HCT116 (cell line): ENCODE measurements at regions not wholly inside any gene's neighbourhood (a gene's known extent, or its start where the extent isn't known, plus 50 kb on each side); places are given as distances from the start of the nearest gene placed in this dataset.

Experiments used
- ATAC-seq: fragments of 200-7000 bp; cut with Tn5 transposase; 2 replicates; pipeline ENCODE4 v1.9.1; 2020; ENCODE audit warnings: mild to moderate bottlenecking, moderate library complexity
- BruUV-seq: library from RNA; stranded (reverse); fragments of 400-500 nt; replicated peaks from 2 replicates; lab custom pipeline; 2021; lab: Mats Ljungman, UMichigan
- CTCF ChIA-PET: fragments of 300-600 bp; sonication (Branson Sonifier 250); formaldehyde crosslinking; loops from one replicate; lab custom pipeline; 2021; ENCODE audit warnings: antibody characterized with exemption; lab: Charles Lee
- POLR2A ChIA-PET: fragments of 300-600, 350-600 bp; sonication (Branson Sonifier 250); formaldehyde crosslinking; loops from one replicate; lab custom pipeline; 2021; ENCODE audit warnings: antibody characterized with exemption; lab: Charles Lee
- RAD21 ChIA-PET, 2 experiments: fragments of 300-600 bp; sonication (Branson Sonifier 250); formaldehyde crosslinking; loops; one replicate each; lab custom pipeline; 2023; ENCODE audit warnings: low total read pairs in 2 of 2; ENCODE audit not compliant: uncharacterized antibody in 2 of 2, unreplicated experiment in 2 of 2, low non-redundant PET in 1 of 2; lab: Charles Lee
- DNase-seq: peaks from one replicate; pipeline ENCODE4 v3.0.0-alpha.2; 2010; ENCODE audit warnings: low read depth, low spot score
- H2AFZ ChIP-seq: fragments of 200-600 bp; shearing (Covaris generic), sonication (generic); 2 replicates; pipeline ENCODE4 v1.6.1; 2017; ENCODE audit warnings: low read depth, mixed run types, mixed read lengths, antibody characterized with exemption, low read length; ENCODE audit not compliant: poor library complexity, severe bottlenecking
- H3K27ac ChIP-seq: 2 replicates; pipeline ENCODE4 v1.5.1; 2012; ENCODE audit warnings: low read depth, low read length
- H3K27me3 ChIP-seq: fragments of 200-600 bp; sonication (generic); 2 replicates; pipeline ENCODE4 v1.6.1; 2016; ENCODE audit warnings: mixed run types, low read length, mixed read lengths; ENCODE audit not compliant: insufficient read depth
- H3K36me3 ChIP-seq, 2 experiments: fragments of 200-500 bp in 1 of 2; fragments of 200-600 bp in 1 of 2; sonication (Bioruptor generic) in 1 of 2; sonication (generic) in 1 of 2; 2 replicates each; pipeline versions ENCODE4 v1.5.1 to v1.6.1; 2014 to 2016; ENCODE audit warnings: low read length in 2 of 2, inconsistent platforms in 1 of 2, mixed read lengths in 1 of 2, mixed run types in 1 of 2; ENCODE audit not compliant: insufficient read depth in 2 of 2, control insufficient read depth in 1 of 2
- H3K4me1 ChIP-seq, 2 experiments: fragments of 200-600 bp in 1 of 2; sonication (generic) in 1 of 2; 2 replicates each; pipeline versions ENCODE4 v1.5.1 to v1.6.1; 2012 to 2017; ENCODE audit warnings: low read length in 2 of 2, inconsistent platforms in 1 of 2, mild to moderate bottlenecking in 1 of 2, mixed read lengths in 1 of 2, mixed run types in 1 of 2, moderate library complexity in 1 of 2; ENCODE audit not compliant: insufficient read depth in 2 of 2, control insufficient read depth in 1 of 2
- H3K4me2 ChIP-seq: fragments of 200-600 bp; sonication (generic); 2 replicates; pipeline ENCODE4 v1.6.1; 2017; ENCODE audit warnings: mixed run types, low read length, mixed read lengths
- H3K4me3 ChIP-seq, 2 experiments: fragments of 200-600 bp in 1 of 2; sonication (generic) in 1 of 2; replicated peaks in 1 of 2; 2 replicates each; pipeline ENCODE4 v1.5.1; 2011 to 2016; ENCODE audit warnings: low read length in 2 of 2, control low read depth in 1 of 2, low read depth in 1 of 2, mild to moderate bottlenecking in 1 of 2, mixed read lengths in 1 of 2, mixed run types in 1 of 2
- H3K79me2 ChIP-seq: fragments of 200-600 bp; sonication (generic); 2 replicates; pipeline ENCODE4 v1.6.1; 2017; ENCODE audit warnings: mild to moderate bottlenecking, mixed run types, low read length, moderate library complexity, mixed read lengths; ENCODE audit not compliant: insufficient read depth
- H3K9ac ChIP-seq: fragments of 200-600 bp; sonication (generic); 2 replicates; pipeline ENCODE4 v1.6.1; 2016; ENCODE audit warnings: low read length, mixed read lengths
- H3K9me2 ChIP-seq: fragments of 200-600 bp; sonication (generic), shearing (Covaris generic); 2 replicates; pipeline ENCODE4 v1.6.1; 2017; ENCODE audit warnings: mixed run types, mild to moderate bottlenecking, moderate library complexity; ENCODE audit not compliant: insufficient read depth
- H3K9me3 ChIP-seq, 2 experiments: fragments of 200-500 bp in 1 of 2; fragments of 200-600 bp in 1 of 2; sonication (Bioruptor generic) in 1 of 2; sonication (generic) in 1 of 2; 2 replicates each; pipeline ENCODE4 v1.6.1; 2014 to 2017; ENCODE audit warnings: low read length in 2 of 2, mixed read lengths in 2 of 2, inconsistent platforms in 1 of 2, low read depth in 1 of 2, mild to moderate bottlenecking in 1 of 2, mixed run types in 1 of 2, moderate library complexity in 1 of 2; ENCODE audit not compliant: control insufficient read depth in 1 of 2, insufficient read depth in 1 of 2
- H4K20me1 ChIP-seq: fragments of 200-600 bp; sonication (generic), shearing (Covaris generic); 2 replicates; pipeline ENCODE4 v1.6.1; 2017; ENCODE audit warnings: mixed run types, mild to moderate bottlenecking, moderate library complexity; ENCODE audit not compliant: insufficient read depth
- CBX3 ChIP-seq: IDR thresholded peaks from 2 replicates; pipeline ENCODE4 v1.6.1; 2012; ENCODE audit warnings: low read depth
- CEBPB ChIP-seq: IDR thresholded peaks from 2 replicates; pipeline ENCODE4 v1.6.1; 2012; ENCODE audit warnings: low read depth
- ELF1 ChIP-seq: IDR thresholded peaks from 2 replicates; pipeline ENCODE4 v1.6.1; 2012; ENCODE audit warnings: low read depth, borderline replicate concordance
- EZH2 ChIP-seq: fragments of 200-600 bp; sonication (generic); IDR thresholded peaks from 2 replicates; pipeline ENCODE4 v1.6.1; 2017; ENCODE audit warnings: antibody characterized with exemption, mixed run types
- FOSL1 ChIP-seq: IDR thresholded peaks from 2 replicates; pipeline ENCODE4 v1.6.1; 2012; ENCODE audit warnings: low read depth
- POLR2A ChIP-seq: IDR thresholded peaks from 2 replicates; pipeline ENCODE4 v1.7.0; 2011; ENCODE audit warnings: borderline replicate concordance; ENCODE audit not compliant: insufficient read depth, insufficient read length; ENCODE audit errors: extremely low read depth
- POLR2AphosphoS5 ChIP-seq: IDR thresholded peaks from 2 replicates; pipeline ENCODE4 v1.6.1; 2011; ENCODE audit warnings: mild to moderate bottlenecking, low read depth, low read length, moderate library complexity
- ZNF274 ChIP-seq: fragments of 200-500 bp; sonication (Bioruptor generic); IDR thresholded peaks from 2 replicates; pipeline ENCODE4 v1.6.1; 2014; ENCODE audit warnings: mild to moderate bottlenecking, low read depth, low read length, inconsistent platforms
- intact Hi-C: fragments of 100-400 bp; cut with micrococcal nuclease; formaldehyde crosslinking; loops from 2 replicates; pipeline ENCODE4 v1.10.0; 2022
- TF ChIP-seq, protein P1 (sequence below): IDR thresholded peaks from 2 replicates; pipeline ENCODE4 v1.6.1; 2012
- TF ChIP-seq, protein P2 (sequence below): IDR thresholded peaks from 2 replicates; pipeline ENCODE4 v1.6.1; 2012; ENCODE audit warnings: low read depth
- TF ChIP-seq, protein P3 (sequence below), 3 experiments: fragments of 200-600 bp in 1 of 3; sonication (generic) in 1 of 3; IDR thresholded peaks in 2 of 3; conservative IDR thresholded peaks in 1 of 3; 2 replicates each; pipeline ENCODE4 v1.5.1; 2012 to 2017; ENCODE audit warnings: low read depth in 2 of 3, low read length in 2 of 3, antibody characterized with exemption in 1 of 3, borderline replicate concordance in 1 of 3, control low read depth in 1 of 3, mild to moderate bottlenecking in 1 of 3, mixed read lengths in 1 of 3, mixed run types in 1 of 3, moderate library complexity in 1 of 3; ENCODE audit not compliant: insufficient read depth in 1 of 3

DNA sequence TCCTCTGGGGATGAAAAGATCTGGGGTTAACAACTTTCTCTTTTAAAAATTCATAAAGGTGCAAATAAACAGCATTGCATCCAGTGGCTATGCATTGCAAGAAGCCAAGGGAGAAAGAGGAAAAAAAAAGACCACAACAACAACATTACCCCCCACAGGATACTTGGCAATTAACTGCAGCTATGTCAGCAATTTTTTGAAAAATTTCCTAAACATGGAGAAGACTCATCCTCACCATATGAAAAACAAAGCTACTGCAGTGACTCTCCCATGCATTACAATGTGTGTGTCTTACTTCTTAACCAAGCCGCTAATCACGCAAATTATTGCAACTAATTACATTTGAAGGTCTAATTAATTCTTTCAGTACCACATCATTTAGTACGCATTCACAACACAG is 309.8 kb upstream of the ZNF507 start:
- no peaks in the 10 kb centered on the region for H3K27me3 ChIP-seq
- no peaks in the 10 kb centered on the region for H3K36me3 ChIP-seq
- no peak overlapping the region for H3K4me2 ChIP-seq
- H4K20me1 ChIP-seq: no peaks in the 10 kb centered on the region
- no peaks in the 10 kb centered on the region for H3K4me1 ChIP-seq
- ATAC-seq (no peak), DNase-seq (no peak)
- H3K27ac ChIP-seq: no peak overlapping the region
- ChIA-PET CTCF (no interaction called here), POLR2A (no interaction called here), RAD21 (no interaction called here)
- no peaks in the 10 kb centered on the region for H3K9me2 ChIP-seq
- BruUV-seq: no TSS peak
- H3K9ac ChIP-seq: no peak overlapping the region
- intact Hi-C loops: no loop called here
- H3K4me3 ChIP-seq: no peak overlapping the region
- no peaks in the 10 kb centered on the region for H3K79me2 ChIP-seq
- H3K9me3 ChIP-seq: peaks cover 0 to 23% of the 10 kb centered on the region in 2 experiments; a peak in 2 of 4 replicates
- no peak overlapping the region for H2AFZ ChIP-seq
- TF ChIP-seq, protein P1, sequence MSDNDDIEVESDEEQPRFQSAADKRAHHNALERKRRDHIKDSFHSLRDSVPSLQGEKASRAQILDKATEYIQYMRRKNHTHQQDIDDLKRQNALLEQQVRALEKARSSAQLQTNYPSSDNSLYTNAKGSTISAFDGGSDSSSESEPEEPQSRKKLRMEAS: no peak
- TF ChIP-seq EZH2 (no peak), POLR2A (no peak), ZNF274 (no peak), ELF1 (no peak), CBX3 (no peak), FOSL1 (no peak), CEBPB (no peak), POLR2AphosphoS5 (no peak)
- TF ChIP-seq, protein P2, sequence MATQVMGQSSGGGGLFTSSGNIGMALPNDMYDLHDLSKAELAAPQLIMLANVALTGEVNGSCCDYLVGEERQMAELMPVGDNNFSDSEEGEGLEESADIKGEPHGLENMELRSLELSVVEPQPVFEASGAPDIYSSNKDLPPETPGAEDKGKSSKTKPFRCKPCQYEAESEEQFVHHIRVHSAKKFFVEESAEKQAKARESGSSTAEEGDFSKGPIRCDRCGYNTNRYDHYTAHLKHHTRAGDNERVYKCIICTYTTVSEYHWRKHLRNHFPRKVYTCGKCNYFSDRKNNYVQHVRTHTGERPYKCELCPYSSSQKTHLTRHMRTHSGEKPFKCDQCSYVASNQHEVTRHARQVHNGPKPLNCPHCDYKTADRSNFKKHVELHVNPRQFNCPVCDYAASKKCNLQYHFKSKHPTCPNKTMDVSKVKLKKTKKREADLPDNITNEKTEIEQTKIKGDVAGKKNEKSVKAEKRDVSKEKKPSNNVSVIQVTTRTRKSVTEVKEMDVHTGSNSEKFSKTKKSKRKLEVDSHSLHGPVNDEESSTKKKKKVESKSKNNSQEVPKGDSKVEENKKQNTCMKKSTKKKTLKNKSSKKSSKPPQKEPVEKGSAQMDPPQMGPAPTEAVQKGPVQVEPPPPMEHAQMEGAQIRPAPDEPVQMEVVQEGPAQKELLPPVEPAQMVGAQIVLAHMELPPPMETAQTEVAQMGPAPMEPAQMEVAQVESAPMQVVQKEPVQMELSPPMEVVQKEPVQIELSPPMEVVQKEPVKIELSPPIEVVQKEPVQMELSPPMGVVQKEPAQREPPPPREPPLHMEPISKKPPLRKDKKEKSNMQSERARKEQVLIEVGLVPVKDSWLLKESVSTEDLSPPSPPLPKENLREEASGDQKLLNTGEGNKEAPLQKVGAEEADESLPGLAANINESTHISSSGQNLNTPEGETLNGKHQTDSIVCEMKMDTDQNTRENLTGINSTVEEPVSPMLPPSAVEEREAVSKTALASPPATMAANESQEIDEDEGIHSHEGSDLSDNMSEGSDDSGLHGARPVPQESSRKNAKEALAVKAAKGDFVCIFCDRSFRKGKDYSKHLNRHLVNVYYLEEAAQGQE: no peak
- TF ChIP-seq, protein P3, sequence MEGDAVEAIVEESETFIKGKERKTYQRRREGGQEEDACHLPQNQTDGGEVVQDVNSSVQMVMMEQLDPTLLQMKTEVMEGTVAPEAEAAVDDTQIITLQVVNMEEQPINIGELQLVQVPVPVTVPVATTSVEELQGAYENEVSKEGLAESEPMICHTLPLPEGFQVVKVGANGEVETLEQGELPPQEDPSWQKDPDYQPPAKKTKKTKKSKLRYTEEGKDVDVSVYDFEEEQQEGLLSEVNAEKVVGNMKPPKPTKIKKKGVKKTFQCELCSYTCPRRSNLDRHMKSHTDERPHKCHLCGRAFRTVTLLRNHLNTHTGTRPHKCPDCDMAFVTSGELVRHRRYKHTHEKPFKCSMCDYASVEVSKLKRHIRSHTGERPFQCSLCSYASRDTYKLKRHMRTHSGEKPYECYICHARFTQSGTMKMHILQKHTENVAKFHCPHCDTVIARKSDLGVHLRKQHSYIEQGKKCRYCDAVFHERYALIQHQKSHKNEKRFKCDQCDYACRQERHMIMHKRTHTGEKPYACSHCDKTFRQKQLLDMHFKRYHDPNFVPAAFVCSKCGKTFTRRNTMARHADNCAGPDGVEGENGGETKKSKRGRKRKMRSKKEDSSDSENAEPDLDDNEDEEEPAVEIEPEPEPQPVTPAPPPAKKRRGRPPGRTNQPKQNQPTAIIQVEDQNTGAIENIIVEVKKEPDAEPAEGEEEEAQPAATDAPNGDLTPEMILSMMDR (IDR thresholded peaks at IDR 0.05 in 2 of 3, conservative IDR thresholded peaks at IDR 0.05 in 1 of 3; ENCODE audit: borderline replicate concordance in 1 of 3, insufficient read depth in 1 of 3, low read depth in 2 of 3, low read length in 2 of 3): no peak
